ENCODE measurements at regions not wholly inside any gene's neighbourhood (a gene's known extent, or its start where the extent isn't known, plus 50 kb on each side); places are given as distances from the start of the nearest gene placed in this dataset.

DNA sequence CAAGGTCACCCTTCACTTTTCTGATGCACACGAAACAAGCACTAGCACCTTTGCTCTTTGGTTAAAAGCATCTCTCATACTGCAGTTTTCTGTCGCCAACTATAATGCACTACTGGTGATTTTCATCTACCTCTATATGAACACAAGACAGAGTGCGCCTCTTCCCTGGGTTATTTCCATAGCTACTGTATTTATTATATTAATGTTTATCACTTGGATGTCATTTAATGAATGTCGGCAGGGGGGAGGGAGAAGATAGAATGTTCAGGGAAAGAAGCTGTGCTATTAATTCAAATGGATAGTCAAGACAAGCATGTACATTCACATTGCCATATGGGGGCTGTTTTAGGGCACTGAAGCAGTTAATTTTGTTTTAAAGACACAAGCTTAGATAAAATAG is 174.1 kb upstream of the SAMSN1 start:
- DNase-seq (ENCODE audit: low read depth), result no peak
- Histone ChIP-seq H3K36me3 (ENCODE audit: control insufficient read depth, insufficient read depth, low read length) (no peaks in the 10 kb centered on the region), H3K4me3 (ENCODE audit: low read depth, low read length) (no peak overlapping the region), H3K27me3 (ENCODE audit: control insufficient read depth, insufficient read depth, low read length) (no peaks in the 10 kb centered on the region)
- CTCF ChIA-PET, result no interaction called here
- TF ChIP-seq, protein P1, sequence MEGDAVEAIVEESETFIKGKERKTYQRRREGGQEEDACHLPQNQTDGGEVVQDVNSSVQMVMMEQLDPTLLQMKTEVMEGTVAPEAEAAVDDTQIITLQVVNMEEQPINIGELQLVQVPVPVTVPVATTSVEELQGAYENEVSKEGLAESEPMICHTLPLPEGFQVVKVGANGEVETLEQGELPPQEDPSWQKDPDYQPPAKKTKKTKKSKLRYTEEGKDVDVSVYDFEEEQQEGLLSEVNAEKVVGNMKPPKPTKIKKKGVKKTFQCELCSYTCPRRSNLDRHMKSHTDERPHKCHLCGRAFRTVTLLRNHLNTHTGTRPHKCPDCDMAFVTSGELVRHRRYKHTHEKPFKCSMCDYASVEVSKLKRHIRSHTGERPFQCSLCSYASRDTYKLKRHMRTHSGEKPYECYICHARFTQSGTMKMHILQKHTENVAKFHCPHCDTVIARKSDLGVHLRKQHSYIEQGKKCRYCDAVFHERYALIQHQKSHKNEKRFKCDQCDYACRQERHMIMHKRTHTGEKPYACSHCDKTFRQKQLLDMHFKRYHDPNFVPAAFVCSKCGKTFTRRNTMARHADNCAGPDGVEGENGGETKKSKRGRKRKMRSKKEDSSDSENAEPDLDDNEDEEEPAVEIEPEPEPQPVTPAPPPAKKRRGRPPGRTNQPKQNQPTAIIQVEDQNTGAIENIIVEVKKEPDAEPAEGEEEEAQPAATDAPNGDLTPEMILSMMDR (IDR thresholded peaks at IDR 0.05; ENCODE audit: insufficient read depth, low read depth, low read length), result no peak
- POLR2A ChIA-PET, result no interaction called here

GRCh38 chr21:14718951-14719350 is 172.8 kb upstream of the SAMSN1 start:
- POLR2A ChIA-PET, result no interaction called here
- no peak for DNase-seq (ENCODE audit: low read depth)
- Histone ChIP-seq H3K4me3 (ENCODE audit: low read depth, low read length) (no peak overlapping the region), H3K27me3 (ENCODE audit: control insufficient read depth, insufficient read depth, low read length) (no peaks in the 10 kb centered on the region), H3K36me3 (ENCODE audit: control insufficient read depth, insufficient read depth, low read length) (no peaks in the 10 kb centered on the region)
- CTCF ChIA-PET, result no interaction called here
- TF ChIP-seq, protein P1 (IDR thresholded peaks at IDR 0.05; ENCODE audit: insufficient read depth, low read depth, low read length), result no peak

GRCh38 chr21:14716761-14717396 is 170.8 kb upstream of the SAMSN1 start:
- Histone ChIP-seq H3K36me3 (ENCODE audit: control insufficient read depth, insufficient read depth, low read length) (no peaks in the 10 kb centered on the region), H3K4me3 (ENCODE audit: low read depth, low read length) (no peak overlapping the region), H3K27me3 (ENCODE audit: control insufficient read depth, insufficient read depth, low read length) (no peaks in the 10 kb centered on the region)
- DNase-seq (ENCODE audit: low read depth), result no peak
- ChIA-PET POLR2A (no interaction called here), CTCF (no interaction called here)
- TF ChIP-seq, protein P1 (IDR thresholded peaks at IDR 0.05; ENCODE audit: insufficient read depth, low read depth, low read length), result no peak

- Histone ChIP-seq H3K36me3 (ENCODE audit: control insufficient read depth, insufficient read depth, low read length) (no peaks in the 10 kb centered on the region), H3K27me3 (ENCODE audit: control insufficient read depth, insufficient read depth, low read length) (no peaks in the 10 kb centered on the region), H3K4me3 (ENCODE audit: low read depth, low read length) (no peak overlapping the region)
- POLR2A ChIA-PET, result no interaction called here
- DNase-seq (ENCODE audit: low read depth), result no peak
- TF ChIP-seq, protein P1 (IDR thresholded peaks at IDR 0.05; ENCODE audit: insufficient read depth, low read depth, low read length), result no peak
- CTCF ChIA-PET, result no interaction called here
Observed at GRCh38 chr21:14713109-14713508, 167.0 kb upstream of the SAMSN1 start.

DNA sequence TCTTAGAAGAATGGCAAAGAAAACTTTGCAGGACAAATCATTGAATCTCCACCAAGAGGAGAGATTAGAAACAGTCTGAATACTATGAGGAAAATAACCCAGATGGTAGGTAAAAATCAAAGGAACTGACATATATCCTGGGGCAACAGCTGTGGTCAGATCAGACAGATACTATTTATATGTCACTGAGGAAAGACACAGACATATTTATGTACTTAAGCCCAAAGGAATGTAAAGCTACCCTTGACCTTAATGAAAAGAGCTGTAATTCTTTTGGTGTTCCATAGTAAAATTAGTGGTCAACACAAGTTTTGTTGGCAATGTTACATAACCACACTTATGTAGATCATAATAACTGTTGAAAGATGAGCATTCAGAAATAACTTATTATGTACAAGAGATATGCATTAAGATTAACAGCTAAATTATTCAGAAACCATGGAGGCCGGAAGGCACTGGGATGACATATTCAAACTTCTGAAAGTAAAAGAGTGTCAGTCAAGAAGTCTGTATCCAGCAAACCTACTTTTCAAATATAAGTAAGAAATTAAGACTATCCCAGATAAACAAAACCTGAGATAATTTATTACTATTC is 166.1 kb upstream of the SAMSN1 start:
- ChIA-PET CTCF (no interaction called here), POLR2A (no interaction called here)
- Histone ChIP-seq H3K4me3 (ENCODE audit: low read depth, low read length) (no peak overlapping the region), H3K36me3 (ENCODE audit: control insufficient read depth, insufficient read depth, low read length) (no peaks in the 10 kb centered on the region), H3K27me3 (ENCODE audit: control insufficient read depth, insufficient read depth, low read length) (no peaks in the 10 kb centered on the region)
- DNase-seq (ENCODE audit: low read depth), result no peak
- TF ChIP-seq, protein P1 (IDR thresholded peaks at IDR 0.05; ENCODE audit: insufficient read depth, low read depth, low read length), result no peak
